H1 (cell line): ENCODE measurements at regions not wholly inside any gene's neighbourhood (a gene's known extent, or its start where the extent isn't known, plus 50 kb on each side); places are given as distances from the start of the nearest gene placed in this dataset.

Experiments
- CTCF ChIA-PET: fragments of 300-600 bp; sonication (Branson Sonifier 250); formaldehyde crosslinking; loops from one replicate; lab custom pipeline; 2021; ENCODE audit not compliant: partially characterized antibody; lab: Charles Lee
- POLR2A ChIA-PET: fragments of 300-600 bp; sonication (Branson Sonifier 250); formaldehyde crosslinking; loops from one replicate; lab custom pipeline; 2021; ENCODE audit warnings: inconsistent platforms; ENCODE audit not compliant: partially characterized antibody; lab: Charles Lee
- DNase-seq, 2 experiments: peaks; one replicate each; pipeline versions ENCODE4 v3.0.0 to v3.0.0-alpha.2; 2010 to 2022; ENCODE audit warnings: low spot score in 2 of 2, low read depth in 1 of 2, mixed read lengths in 1 of 2
- FAIRE-seq: peaks from 2 replicates; lab custom pipeline; 2011; peaks lifted over from hg19 to GRCh38; lab: Jason Lieb, UNC
- H2AFZ ChIP-seq: 2 replicates; pipeline ENCODE4 v1.8.1; 2012; ENCODE audit warnings: low read length, inconsistent platforms
- H2AK5ac ChIP-seq: 2 replicates; pipeline ENCODE4 v1.6.1; 2013; ENCODE audit warnings: low read depth, low read length
- H2BK120ac ChIP-seq: replicated peaks from 2 replicates; pipeline ENCODE3; 2013; ENCODE audit warnings: low read depth, low read length, inconsistent platforms
- H2BK12ac ChIP-seq: 2 replicates; pipeline ENCODE4 v1.6.1; 2013; ENCODE audit warnings: low read depth, low read length
- H2BK15ac ChIP-seq: 2 replicates; pipeline ENCODE4 v1.6.1; 2013; ENCODE audit warnings: low read length
- H2BK20ac ChIP-seq: 2 replicates; pipeline ENCODE4 v1.6.1; 2013; ENCODE audit warnings: low read length
- H2BK5ac ChIP-seq: 2 replicates; pipeline ENCODE4 v1.6.1; 2013; ENCODE audit warnings: low read depth, low read length
- H3K14ac ChIP-seq: 2 replicates; pipeline ENCODE4 v1.6.1; 2013; ENCODE audit warnings: inconsistent platforms; ENCODE audit not compliant: insufficient read length
- H3K18ac ChIP-seq: 2 replicates; pipeline ENCODE4 v1.6.1; 2013; ENCODE audit warnings: low read length; ENCODE audit errors: extremely low read depth
- H3K23ac ChIP-seq: 2 replicates; pipeline ENCODE4 v1.6.1; 2013; ENCODE audit warnings: inconsistent platforms; ENCODE audit not compliant: insufficient read length
- H3K23me2 ChIP-seq: 2 replicates; pipeline ENCODE4 v1.6.1; 2013; ENCODE audit warnings: low read depth, low read length
- H3K27ac ChIP-seq: 2 replicates; pipeline ENCODE4 v1.6.1; 2011; ENCODE audit warnings: low read depth, low read length, inconsistent platforms
- H3K27me3 ChIP-seq, 4 experiments: replicated peaks in 1 of 4; 1 replicate in 1 of 4; 2 replicates in 3 of 4; pipeline versions ENCODE4 v1.6.1 to v1.8.1; 2011 to 2013; ENCODE audit warnings: low read length in 3 of 4, mild to moderate bottlenecking in 3 of 4, inconsistent platforms in 2 of 4, mixed read lengths in 2 of 4, moderate library complexity in 1 of 4; ENCODE audit not compliant: control insufficient read depth in 3 of 4, insufficient read depth in 3 of 4; ENCODE audit errors: extremely low read depth in 1 of 4
- H3K36me3 ChIP-seq, 4 experiments: 2 replicates each; pipeline versions ENCODE4 v1.6.1 to v1.8.1; 2011 to 2013; ENCODE audit warnings: mild to moderate bottlenecking in 4 of 4, low read length in 3 of 4, moderate library complexity in 2 of 4, control low read depth in 1 of 4, inconsistent platforms in 1 of 4; ENCODE audit not compliant: insufficient read depth in 4 of 4, control insufficient read depth in 2 of 4
- H3K4ac ChIP-seq: replicated peaks from 2 replicates; pipeline ENCODE3; 2013; ENCODE audit warnings: low read length, low read depth, mixed read lengths, inconsistent platforms; ENCODE audit not compliant: insufficient read length
- H3K4me1 ChIP-seq, 4 experiments: replicated peaks in 1 of 4; 1 replicate in 1 of 4; 2 replicates in 3 of 4; pipeline versions ENCODE4 v1.6.1 to v1.8.1; 2011 to 2013; ENCODE audit warnings: low read length in 3 of 4, inconsistent platforms in 2 of 4, mixed read lengths in 1 of 4; ENCODE audit not compliant: insufficient read depth in 4 of 4, control insufficient read depth in 3 of 4
- H3K4me2 ChIP-seq, 2 experiments: 2 replicates each; pipeline versions ENCODE4 v1.6.1 to v1.8.1; 2011 to 2013; ENCODE audit warnings: low read depth in 2 of 2, low read length in 2 of 2, control low read depth in 1 of 2, inconsistent platforms in 1 of 2, mild to moderate bottlenecking in 1 of 2; ENCODE audit not compliant: insufficient read depth in 1 of 2
- H3K4me3 ChIP-seq, 4 experiments: fragments of 200-600, 300-600 bp in 1 of 4; sonication (generic), shearing (Covaris generic), sonication (Bioruptor Twin) in 1 of 4; 2 replicates each; pipeline versions ENCODE4 v1.5.1 to v1.8.1; 2011 to 2016; ENCODE audit warnings: low read length in 4 of 4, low read depth in 3 of 4, control low read depth in 2 of 4, inconsistent platforms in 2 of 4, mild to moderate bottlenecking in 2 of 4, mixed read lengths in 1 of 4, moderate library complexity in 1 of 4; ENCODE audit not compliant: insufficient read depth in 2 of 4; ENCODE audit errors: extremely low read depth in 1 of 4
- H3K56ac ChIP-seq: replicated peaks from 2 replicates; pipeline ENCODE3; 2013; ENCODE audit warnings: low read depth, mild to moderate bottlenecking, mixed read lengths, low read length, inconsistent platforms; ENCODE audit not compliant: insufficient read length
- H3K79me1 ChIP-seq: 2 replicates; pipeline ENCODE4 v1.6.1; 2013; ENCODE audit warnings: low read depth, low read length, control low read depth
- H3K79me2 ChIP-seq, 2 experiments: 2 replicates each; pipeline versions ENCODE4 v1.6.1 to v1.8.1; 2012 to 2013; ENCODE audit warnings: low read length in 2 of 2, mild to moderate bottlenecking in 2 of 2, inconsistent platforms in 1 of 2; ENCODE audit not compliant: insufficient read depth in 2 of 2, control insufficient read depth in 1 of 2
- H3K9ac ChIP-seq, 4 experiments: replicated peaks in 1 of 4; 1 replicate in 1 of 4; 2 replicates in 3 of 4; pipeline versions ENCODE4 v1.6.1 to v1.8.1; 2011 to 2013; ENCODE audit warnings: low read depth in 3 of 4, low read length in 3 of 4, control low read depth in 2 of 4, mild to moderate bottlenecking in 2 of 4, moderate library complexity in 2 of 4, inconsistent platforms in 1 of 4; ENCODE audit errors: extremely low read depth in 1 of 4
- H3K9me3 ChIP-seq, 2 experiments: 2 replicates each; pipeline versions ENCODE4 v1.6.1 to v1.8.1; 2012 to 2013; ENCODE audit warnings: mild to moderate bottlenecking in 2 of 2, moderate library complexity in 2 of 2, control low read depth in 1 of 2, inconsistent platforms in 1 of 2, low read depth in 1 of 2, low read length in 1 of 2, mixed read lengths in 1 of 2; ENCODE audit not compliant: insufficient read depth in 2 of 2
- H4K20me1 ChIP-seq, 2 experiments: replicated peaks in 1 of 2; 2 replicates each; pipeline versions ENCODE3 to v1.8.1; 2011 to 2013; ENCODE audit warnings: inconsistent platforms in 2 of 2, low read length in 2 of 2, mild to moderate bottlenecking in 1 of 2; ENCODE audit not compliant: insufficient read depth in 2 of 2, control insufficient read depth in 1 of 2
- H4K5ac ChIP-seq: 2 replicates; pipeline ENCODE4 v1.6.1; 2013; ENCODE audit warnings: low read length, low read depth, mixed read lengths, inconsistent platforms; ENCODE audit not compliant: insufficient read length
- H4K8ac ChIP-seq: 2 replicates; pipeline ENCODE4 v1.8.0; 2013; ENCODE audit warnings: mild to moderate bottlenecking, moderate library complexity, low read length, inconsistent platforms; ENCODE audit not compliant: insufficient read depth; ENCODE audit errors: extremely low read depth
- H4K91ac ChIP-seq: replicated peaks from 2 replicates; pipeline ENCODE3; 2013; ENCODE audit warnings: low read length, mixed read lengths, inconsistent platforms; ENCODE audit not compliant: insufficient read length
- ATF3 ChIP-seq: IDR thresholded peaks from 2 replicates; pipeline ENCODE4 v1.6.1; 2011; ENCODE audit warnings: low read depth, mild to moderate bottlenecking, low read length; ENCODE audit not compliant: insufficient read depth
- BRCA1 ChIP-seq: IDR thresholded peaks from 2 replicates; pipeline ENCODE4 v1.6.1; 2012; ENCODE audit warnings: low read depth, low read length, improper control_type of control experiment
- CHD1 ChIP-seq: IDR thresholded peaks from 2 replicates; pipeline ENCODE4 v1.6.1; 2012; ENCODE audit warnings: low read depth, low read length, improper control_type of control experiment
- MAFK ChIP-seq: IDR thresholded peaks from 2 replicates; pipeline ENCODE4 v1.6.1; 2012; ENCODE audit warnings: low read depth, mild to moderate bottlenecking, improper control_type of control experiment, low read length
- MAX ChIP-seq: IDR thresholded peaks from 2 replicates; pipeline ENCODE4 v1.6.1; 2012; ENCODE audit warnings: inconsistent platforms
- POLR2A ChIP-seq, 2 experiments: IDR thresholded peaks; 1 replicate in 1 of 2; 2 replicates in 1 of 2; pipeline ENCODE4 v1.6.1; 2011; ENCODE audit warnings: low read depth in 2 of 2, low read length in 2 of 2, mild to moderate bottlenecking in 2 of 2; ENCODE audit errors: control extremely low read depth in 1 of 2
- SAP30 ChIP-seq: fragments of 300-600 bp; sonication (generic); IDR thresholded peaks from 2 replicates; pipeline ENCODE4 v1.7.1; 2012; ENCODE audit warnings: low read length, moderate library complexity, mild to moderate bottlenecking, inconsistent platforms; ENCODE audit not compliant: insufficient read depth, insufficient replicate concordance
- SRF ChIP-seq: IDR thresholded peaks from 2 replicates; pipeline ENCODE4 v1.6.1; 2011; ENCODE audit warnings: mild to moderate bottlenecking, low read depth, low read length, moderate library complexity
- TBP ChIP-seq: IDR thresholded peaks from 2 replicates; pipeline ENCODE4 v1.6.1; 2011; ENCODE audit warnings: low read depth, low read length, improper control_type of control experiment
- TEAD4 ChIP-seq: IDR thresholded peaks from 2 replicates; pipeline ENCODE4 v1.6.1; 2012; ENCODE audit warnings: low read depth, low read length, inconsistent platforms, mixed read lengths
- WGBS, 2 experiments: shearing (Covaris generic) in 1 of 2; methylation state at CpG; one replicate each; pipeline versions ENCODE4 v1.1.6 to v1.1.7; 2013 to 2015; ENCODE audit warnings: low lambda C conversion rate in 2 of 2, mixed read lengths in 2 of 2, inconsistent platforms in 1 of 2, low coverage in 1 of 2, missing lambda C conversion rate in 1 of 2; ENCODE audit not compliant: insufficient replicate concordance in 2 of 2, insufficient coverage in 1 of 2, insufficient read length in 1 of 2; ENCODE audit errors: extremely low coverage in 1 of 2, missing lambda C conversion rate in 1 of 2; 5-methylcytosine and 5-hydroxymethylcytosine counted together

GRCh38 chr5:126067404-126067803 lies 355.8 kb upstream of the GRAMD2B start:
- Histone ChIP-seq H3K14ac (no peak overlapping the region), H3K9me3 (no peaks in the 10 kb centered on the region; a peak in 1 of 4 replicates), H3K4me1 (peaks cover 0 to 2% (median 0%) of the 10 kb centered on the region in 4 experiments; a peak in 1 of 7 replicates), H3K9ac (no peak overlapping the region), H2AFZ (no peak overlapping the region), H3K36me3 (no peaks in the 10 kb centered on the region), H4K5ac (no peak overlapping the region), H2BK5ac (no peak overlapping the region), H2BK20ac (no peak overlapping the region), H3K23ac (no peak overlapping the region), H4K91ac (no peak overlapping the region), H3K56ac (no peak overlapping the region), H4K8ac (no peak overlapping the region), H4K20me1 (no peaks in the 10 kb centered on the region), H2BK120ac (no peak overlapping the region), H3K4me2 (no peak overlapping the region), H3K79me1 (no peaks in the 10 kb centered on the region), H3K4ac (no peak overlapping the region), H2BK15ac (no peak overlapping the region), H2BK12ac (no peak overlapping the region), H3K4me3 (no peak overlapping the region), H3K27ac (no peak overlapping the region), H3K27me3 (no peaks in the 10 kb centered on the region), H3K23me2 (no peaks in the 10 kb centered on the region), H3K79me2 (no peaks in the 10 kb centered on the region), H3K18ac (no peak overlapping the region), H2AK5ac (no peak overlapping the region)
- no peak for FAIRE-seq
- POLR2A ChIA-PET = interaction anchor here (1.1 kb wide), 1 partner anchor 10 kb away, joined by 3 read pairs; no protein-coding TSS in a partner anchor
- WGBS, 2 experiments = 91% methylated on average over 2 of the region's 2 CpGs; no CpG with 5 or more reads in 1 of the 2 experiments
- CTCF ChIA-PET = no interaction called here
- DNase-seq = no peak
- no peak for TF ChIP-seq MAX
- TF ChIP-seq TEAD4 = no peak
- no peak for TF ChIP-seq BRCA1
- TF ChIP-seq ATF3 = no peak
- no peak for TF ChIP-seq SRF
- no peak for TF ChIP-seq SAP30
- no peak for TF ChIP-seq MAFK
- TF ChIP-seq CHD1 = no peak
- TF ChIP-seq POLR2A (IDR thresholded peaks at IDR 0.05; ENCODE audit: control extremely low read depth in 1 of 2, low read depth in 2 of 2, low read length in 2 of 2) = no peak
- no peak for TF ChIP-seq TBP
